Activated CD4-positive, alpha-beta T cell treated with anti-CD3 and anti-CD28 coated beads for 36 hours (primary cell): ENCODE measurements at regions not wholly inside any gene's neighbourhood (a gene's known extent, or its start where the extent isn't known, plus 50 kb on each side); places are given as distances from the start of the nearest gene placed in this dataset.

ENCODE experiments used
- ATAC-seq: fragments of 200-7000 bp; cut with Tn5 transposase; one replicate; pipeline ENCODE4 v1.10.0; 2021; ENCODE audit warnings: mild to moderate bottlenecking, moderate library complexity
- CTCF ChIA-PET: fragments of 350-600 bp; sonication (Branson Sonifier 250); formaldehyde crosslinking; loops from one replicate; lab custom pipeline; 2021; ENCODE audit warnings: antibody characterized with exemption; lab: Charles Lee
- POLR2A ChIA-PET: fragments of 350-600 bp; sonication (Branson Sonifier 250); formaldehyde crosslinking; loops from one replicate; lab custom pipeline; 2021; ENCODE audit warnings: antibody characterized with exemption, inconsistent platforms; lab: Charles Lee
- DNase-seq: peaks from one replicate; pipeline ENCODE4 v3.0.0-alpha.2; 2020
- H3K27ac Mint-ChIP-seq: one replicate; pipeline ENCODE4 v1.8.0; 2021; ENCODE audit warnings: mixed read lengths
- H3K27me3 Mint-ChIP-seq: one replicate; pipeline ENCODE4 v1.8.0; 2021; ENCODE audit warnings: mixed read lengths
- H3K36me3 Mint-ChIP-seq: one replicate; pipeline ENCODE4 v1.8.0; 2021; ENCODE audit warnings: low read depth, mixed read lengths
- H3K4me1 Mint-ChIP-seq: one replicate; pipeline ENCODE4 v1.8.0; 2021; ENCODE audit warnings: mixed read lengths
- H3K4me3 Mint-ChIP-seq: one replicate; pipeline ENCODE4 v1.8.0; 2021; ENCODE audit warnings: mild to moderate bottlenecking, moderate library complexity, mixed read lengths
- H3K9me3 Mint-ChIP-seq: one replicate; pipeline ENCODE4 v1.8.0; 2021; ENCODE audit warnings: low read depth, mixed read lengths
- intact Hi-C, 2 experiments: fragments of 100-400 bp; cut with DNase I in 1 of 2; cut with micrococcal nuclease in 1 of 2; formaldehyde crosslinking; loops; one replicate each; pipeline versions ENCODE4 v1.14.2 to v1.15.1; 2022 to 2024; cut with DNase I, micrococcal nuclease

DNA sequence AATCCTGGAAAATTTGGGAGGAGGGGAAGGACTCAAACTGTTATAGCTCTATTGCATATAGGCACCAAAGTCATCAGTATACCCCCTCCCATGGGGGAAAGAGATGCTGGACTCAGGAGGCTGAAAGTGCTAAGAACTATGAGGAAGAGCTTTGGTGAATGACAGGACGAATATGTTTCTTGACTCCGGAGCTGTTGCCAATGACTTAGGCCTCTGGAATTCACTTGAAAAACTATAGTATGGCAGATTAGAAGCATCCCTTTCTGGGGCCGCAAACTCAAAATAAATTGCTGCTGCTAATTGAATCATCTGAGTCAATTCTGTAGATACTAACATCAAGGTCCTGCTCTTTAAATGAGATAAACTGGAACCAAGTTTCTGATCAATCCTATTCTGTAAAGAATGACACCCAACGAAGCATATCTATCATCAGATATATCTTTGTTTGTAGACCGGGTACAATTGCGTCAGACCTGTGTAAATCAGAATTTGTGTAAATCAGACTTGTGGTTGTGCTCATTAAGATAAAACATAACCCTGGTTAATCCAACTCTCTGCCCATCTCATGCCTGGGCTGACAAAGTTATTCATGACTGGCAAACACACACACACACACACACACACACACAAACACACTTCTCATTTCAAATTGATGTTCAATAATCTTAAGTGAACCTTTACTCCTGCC lies 1793.8 kb upstream of the PCDH20 start:
- intact Hi-C loops, result no loop called here
- no peaks in the 10 kb centered on the region for H3K36me3 Mint-ChIP-seq
- ChIA-PET CTCF (no interaction called here), POLR2A (no interaction called here)
- no peaks in the 10 kb centered on the region for H3K27me3 Mint-ChIP-seq
- DNase-seq (no peak), ATAC-seq (no peak)
- H3K27ac Mint-ChIP-seq, result no peak overlapping the region
- H3K4me3 Mint-ChIP-seq, result no peak overlapping the region
- no peaks in the 10 kb centered on the region for H3K4me1 Mint-ChIP-seq
- H3K9me3 Mint-ChIP-seq, result peaks cover 10% of the 10 kb centered on the region

DNA sequence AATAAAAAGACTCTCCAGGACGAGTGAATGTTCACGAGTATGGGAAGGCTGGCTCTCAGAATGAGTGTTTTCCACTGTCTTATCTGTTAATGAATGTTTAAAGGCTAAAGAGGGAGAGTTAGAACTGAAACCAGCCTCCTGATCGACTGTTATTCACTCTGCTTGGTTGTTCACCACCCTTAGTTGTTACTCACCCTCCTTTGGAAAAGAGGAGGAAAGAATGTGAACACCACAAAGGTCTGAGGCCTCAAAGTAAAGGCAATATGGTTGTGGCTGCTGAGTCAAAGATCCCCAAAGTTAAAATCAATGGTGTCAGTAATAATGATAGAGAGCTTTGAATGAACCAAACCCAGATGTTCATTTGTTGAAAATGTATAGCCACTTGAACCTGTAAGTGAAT lies 1793.2 kb upstream of the PCDH20 start:
- no peaks in the 10 kb centered on the region for H3K27me3 Mint-ChIP-seq
- no peak for DNase-seq
- intact Hi-C loops, result no loop called here
- H3K9me3 Mint-ChIP-seq, result peaks cover 6% of the 10 kb centered on the region
- H3K4me1 Mint-ChIP-seq, result no peaks in the 10 kb centered on the region
- ChIA-PET POLR2A (no interaction called here), CTCF (no interaction called here)
- no peak overlapping the region for H3K4me3 Mint-ChIP-seq
- H3K27ac Mint-ChIP-seq, result no peak overlapping the region
- ATAC-seq, result no peak
- H3K36me3 Mint-ChIP-seq, result no peaks in the 10 kb centered on the region

DNA sequence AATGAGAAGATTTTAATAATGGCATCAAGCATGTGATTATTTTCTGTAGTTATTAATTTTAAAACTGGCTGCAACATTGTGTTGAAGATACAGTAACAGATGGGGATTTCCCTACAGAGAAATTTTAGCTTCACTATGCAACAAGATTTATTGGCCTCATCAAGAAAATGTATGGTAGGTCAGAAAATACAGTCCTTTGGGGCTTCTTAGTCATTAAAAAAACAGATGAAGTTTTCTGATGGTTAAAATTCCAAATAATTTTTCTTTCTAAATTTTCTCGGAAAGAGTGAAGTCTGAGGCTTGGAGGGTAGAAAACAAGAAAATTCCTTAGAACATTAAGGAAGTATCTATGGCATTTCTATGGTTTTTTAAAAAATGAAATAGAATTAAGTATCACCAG lies 1790.8 kb upstream of the PCDH20 start:
- H3K9me3 Mint-ChIP-seq, result peaks cover 6% of the 10 kb centered on the region
- DNase-seq (no peak), ATAC-seq (no peak)
- H3K4me1 Mint-ChIP-seq, result no peaks in the 10 kb centered on the region
- ChIA-PET CTCF (no interaction called here), POLR2A (no interaction called here)
- H3K27me3 Mint-ChIP-seq, result no peaks in the 10 kb centered on the region
- H3K36me3 Mint-ChIP-seq, result no peaks in the 10 kb centered on the region
- intact Hi-C loops, result no loop called here
- no peak overlapping the region for H3K27ac Mint-ChIP-seq
- no peak overlapping the region for H3K4me3 Mint-ChIP-seq

DNA sequence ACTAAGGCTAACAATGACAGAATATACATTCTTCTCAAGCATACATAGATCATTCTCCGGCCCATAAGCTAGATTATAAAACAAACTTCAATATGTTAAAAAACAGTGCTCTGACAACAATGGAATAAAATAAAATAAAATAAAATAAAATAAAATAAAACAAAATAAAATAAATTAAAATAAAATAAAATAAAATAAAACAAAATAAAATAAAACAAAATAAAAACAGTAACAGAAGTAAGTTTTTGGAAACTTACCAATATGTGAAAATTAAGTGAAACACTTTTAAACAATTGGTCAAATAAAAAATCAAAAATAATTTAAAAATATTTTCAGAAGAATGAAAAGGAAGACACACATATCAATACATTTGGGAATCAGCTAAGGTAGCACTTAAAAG lies 1785.8 kb upstream of the PCDH20 start:
- no peak for ATAC-seq
- no peaks in the 10 kb centered on the region for H3K27me3 Mint-ChIP-seq
- POLR2A ChIA-PET, result no interaction called here

DNA sequence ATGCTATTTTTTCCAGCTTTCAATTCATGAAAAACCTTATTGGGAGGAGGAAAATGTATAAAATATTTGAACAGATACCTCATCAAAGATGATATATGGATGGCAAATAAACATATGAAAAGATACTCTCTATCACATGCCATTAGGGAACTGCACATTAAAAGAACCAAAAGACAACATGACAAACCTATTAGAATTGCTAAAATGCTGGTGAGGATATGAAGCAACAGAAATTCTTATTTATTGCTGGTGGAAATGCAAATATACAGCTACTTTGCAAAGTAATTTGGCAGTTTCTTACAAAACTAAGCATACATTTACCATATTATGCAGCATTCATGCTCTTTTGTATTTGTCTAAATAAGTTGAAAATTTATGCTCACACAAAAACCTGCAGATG lies 1783.9 kb upstream of the PCDH20 start:
- no peaks in the 10 kb centered on the region for H3K27me3 Mint-ChIP-seq
- no peaks in the 10 kb centered on the region for H3K36me3 Mint-ChIP-seq
- ChIA-PET POLR2A (no interaction called here), CTCF (no interaction called here)
- no peak for DNase-seq
- intact Hi-C loops, result no loop called here
- peaks cover 3% of the 10 kb centered on the region for H3K9me3 Mint-ChIP-seq
- no peak for ATAC-seq
- H3K27ac Mint-ChIP-seq, result no peak overlapping the region
- no peak overlapping the region for H3K4me3 Mint-ChIP-seq
- H3K4me1 Mint-ChIP-seq, result no peaks in the 10 kb centered on the region

More for the DNA sequence above, 1785.8 kb upstream of the PCDH20 start:
- intact Hi-C loops, result no loop called here
- Mint-ChIP-seq H3K4me3 (no peak overlapping the region), H3K4me1 (no peaks in the 10 kb centered on the region), H3K27ac (no peak overlapping the region), H3K36me3 (no peaks in the 10 kb centered on the region), H3K9me3 (peaks cover 1% of the 10 kb centered on the region)
- no peak for DNase-seq
- CTCF ChIA-PET, result no interaction called here

DNA sequence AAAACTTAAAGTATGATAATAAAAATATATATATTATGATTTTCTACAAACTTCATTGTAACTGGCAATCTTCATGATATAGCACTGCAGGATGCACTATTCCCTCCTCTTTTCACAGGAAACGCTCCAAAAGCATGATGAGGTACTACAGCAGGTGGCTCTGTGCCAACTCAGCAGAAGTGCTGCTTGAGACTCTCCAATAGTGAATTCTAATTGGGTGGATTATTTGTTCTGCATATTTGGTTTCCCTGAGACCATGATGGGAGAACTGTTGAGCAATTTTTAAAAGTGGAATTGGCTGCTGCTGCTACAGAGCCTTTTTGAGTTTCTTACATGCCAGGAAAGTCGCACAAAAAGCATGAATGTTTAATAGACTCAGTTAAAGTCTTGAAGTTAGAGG lies 1782.4 kb upstream of the PCDH20 start:
- ATAC-seq, result no peak
- DNase-seq, result no peak
- Mint-ChIP-seq H3K4me3 (no peak overlapping the region), H3K27me3 (no peaks in the 10 kb centered on the region), H3K9me3 (peaks cover 5% of the 10 kb centered on the region), H3K36me3 (no peaks in the 10 kb centered on the region), H3K27ac (no peak overlapping the region), H3K4me1 (no peaks in the 10 kb centered on the region)
- POLR2A ChIA-PET, result no interaction called here
- intact Hi-C loops, result no loop called here
- CTCF ChIA-PET, result no interaction called here

DNA sequence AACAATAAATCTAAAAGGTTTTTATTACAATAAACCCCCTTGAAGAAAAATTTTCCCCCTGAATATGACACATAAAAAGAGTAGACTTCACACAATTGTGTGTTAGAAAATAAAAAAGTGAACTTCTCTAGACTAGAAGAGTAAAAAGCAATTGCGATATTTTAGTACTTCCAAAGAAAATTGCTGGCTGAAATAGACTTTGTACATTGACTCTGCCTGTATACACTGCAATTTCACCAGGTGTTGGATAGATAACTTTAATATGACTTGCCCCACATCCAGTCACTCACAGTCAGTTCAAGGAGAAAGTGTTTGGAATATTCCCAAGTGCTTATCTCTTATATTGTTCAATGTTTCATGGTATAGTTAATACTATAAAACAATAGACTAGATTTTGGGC lies 1780.1 kb upstream of the PCDH20 start:
- Mint-ChIP-seq H3K36me3 (no peaks in the 10 kb centered on the region), H3K27me3 (no peaks in the 10 kb centered on the region), H3K27ac (no peak overlapping the region), H3K4me3 (no peak overlapping the region), H3K9me3 (peaks cover 5% of the 10 kb centered on the region), H3K4me1 (no peaks in the 10 kb centered on the region)
- POLR2A ChIA-PET, result no interaction called here
- no peak for ATAC-seq
- intact Hi-C loops, result no loop called here
- CTCF ChIA-PET, result no interaction called here
- DNase-seq, result no peak

DNA sequence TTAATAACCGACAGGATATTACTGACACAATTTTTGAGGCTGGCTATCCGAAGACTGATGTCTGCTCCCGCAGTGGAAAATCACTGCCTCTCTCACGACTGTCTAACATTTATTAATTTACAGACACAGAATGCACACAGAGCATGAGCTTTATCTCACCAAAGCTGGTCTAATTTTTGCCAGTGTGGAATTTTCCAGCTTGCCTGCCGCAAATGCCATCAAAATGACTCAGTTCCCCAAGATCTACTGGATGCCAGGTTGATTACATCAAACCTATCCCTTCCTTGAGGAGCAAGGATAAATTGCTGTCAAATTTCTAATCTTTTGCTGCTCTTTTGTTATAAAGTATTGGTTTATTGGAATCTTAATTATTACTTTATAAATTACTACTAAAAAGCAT lies 1775.1 kb upstream of the PCDH20 start:
- ATAC-seq (no peak), DNase-seq (no peak)

DNA sequence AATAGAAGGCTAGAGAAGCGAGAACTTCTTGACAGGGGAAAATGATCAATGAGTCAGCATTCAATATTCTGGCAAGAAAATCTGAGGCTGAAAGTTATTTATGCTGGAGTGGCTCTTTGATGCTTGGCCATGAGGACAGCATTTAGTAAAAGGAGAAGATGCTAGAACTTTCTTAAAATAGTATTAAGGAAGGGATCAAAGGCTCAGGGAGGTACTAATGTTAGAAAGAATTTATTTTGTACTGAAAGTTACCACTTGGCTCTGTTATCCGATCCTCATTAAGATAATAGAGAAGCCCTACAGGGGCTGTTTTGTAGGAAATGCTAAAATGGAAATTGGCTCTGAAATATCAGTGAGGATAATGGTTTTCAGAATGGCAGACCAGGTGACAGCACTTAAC lies 1774.6 kb upstream of the PCDH20 start:
- no peak overlapping the region for H3K27ac Mint-ChIP-seq
- DNase-seq (no peak), ATAC-seq (no peak)
- no peaks in the 10 kb centered on the region for H3K4me1 Mint-ChIP-seq
- intact Hi-C loops, result no loop called here
- ChIA-PET POLR2A (no interaction called here), CTCF (no interaction called here)
- no peak overlapping the region for H3K4me3 Mint-ChIP-seq
- no peaks in the 10 kb centered on the region for H3K36me3 Mint-ChIP-seq
- no peaks in the 10 kb centered on the region for H3K27me3 Mint-ChIP-seq
- H3K9me3 Mint-ChIP-seq, result peaks cover 5% of the 10 kb centered on the region

More for the DNA sequence above, 1775.1 kb upstream of the PCDH20 start:
- H3K9me3 Mint-ChIP-seq, result peaks cover 7% of the 10 kb centered on the region
- H3K27me3 Mint-ChIP-seq, result no peaks in the 10 kb centered on the region
- H3K27ac Mint-ChIP-seq, result no peak overlapping the region
- CTCF ChIA-PET, result no interaction called here
- no peaks in the 10 kb centered on the region for H3K4me1 Mint-ChIP-seq
- POLR2A ChIA-PET, result no interaction called here
- intact Hi-C loops, result no loop called here
- no peak overlapping the region for H3K4me3 Mint-ChIP-seq
- H3K36me3 Mint-ChIP-seq, result no peaks in the 10 kb centered on the region

DNA sequence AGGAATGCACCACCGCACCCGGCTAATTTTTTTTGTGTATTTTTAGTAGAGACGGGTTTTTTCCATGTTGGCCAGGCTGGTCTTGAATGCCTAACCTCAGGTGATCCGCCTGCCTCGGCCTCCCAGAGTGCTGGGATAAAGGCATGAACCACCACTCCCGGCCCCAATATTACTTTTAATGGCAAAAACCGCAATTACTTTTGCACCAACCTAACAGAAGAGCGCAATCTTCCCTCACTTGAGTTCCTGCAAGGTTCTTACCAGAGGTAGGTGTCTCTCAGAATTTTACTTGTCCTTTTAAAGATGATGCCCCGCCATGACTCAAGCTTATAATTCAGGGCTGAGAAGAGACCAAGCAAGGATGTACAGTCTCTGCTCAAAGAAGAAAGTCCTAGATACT lies 1774.1 kb upstream of the PCDH20 start:
- ATAC-seq (no peak), DNase-seq (no peak)
- intact Hi-C loops, result no loop called here
- Mint-ChIP-seq H3K27me3 (no peaks in the 10 kb centered on the region), H3K4me1 (no peaks in the 10 kb centered on the region), H3K9me3 (peaks cover 5% of the 10 kb centered on the region), H3K27ac (no peak overlapping the region), H3K4me3 (no peak overlapping the region), H3K36me3 (no peaks in the 10 kb centered on the region)
- ChIA-PET POLR2A (no interaction called here), CTCF (no interaction called here)

DNA sequence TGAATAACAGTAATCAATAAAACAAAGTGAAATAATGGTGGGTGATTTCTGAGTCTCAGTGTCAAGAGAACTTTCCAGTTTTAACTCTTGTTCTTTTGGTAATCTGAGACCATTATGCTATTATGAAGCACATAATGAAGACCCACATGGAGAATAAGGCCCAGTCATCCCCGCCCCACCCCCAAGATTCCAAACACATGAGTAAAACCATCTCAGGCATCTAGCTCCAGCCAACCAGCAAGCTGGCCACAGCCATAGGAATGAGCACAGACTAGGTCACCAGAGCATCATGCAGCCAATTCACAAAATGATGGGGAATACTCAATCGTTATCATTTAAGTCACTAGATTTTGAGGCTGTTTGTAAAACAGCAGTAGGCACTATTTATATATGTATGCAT lies 1769.0 kb upstream of the PCDH20 start:
- H3K4me1 Mint-ChIP-seq, result no peaks in the 10 kb centered on the region
- DNase-seq (no peak), ATAC-seq (no peak)
- ChIA-PET POLR2A (no interaction called here), CTCF (no interaction called here)
- H3K9me3 Mint-ChIP-seq, result peaks cover 10% of the 10 kb centered on the region
- intact Hi-C loops, result no loop called here
- H3K27ac Mint-ChIP-seq, result no peak overlapping the region
- no peaks in the 10 kb centered on the region for H3K27me3 Mint-ChIP-seq
- no peaks in the 10 kb centered on the region for H3K36me3 Mint-ChIP-seq
- no peak overlapping the region for H3K4me3 Mint-ChIP-seq

DNA sequence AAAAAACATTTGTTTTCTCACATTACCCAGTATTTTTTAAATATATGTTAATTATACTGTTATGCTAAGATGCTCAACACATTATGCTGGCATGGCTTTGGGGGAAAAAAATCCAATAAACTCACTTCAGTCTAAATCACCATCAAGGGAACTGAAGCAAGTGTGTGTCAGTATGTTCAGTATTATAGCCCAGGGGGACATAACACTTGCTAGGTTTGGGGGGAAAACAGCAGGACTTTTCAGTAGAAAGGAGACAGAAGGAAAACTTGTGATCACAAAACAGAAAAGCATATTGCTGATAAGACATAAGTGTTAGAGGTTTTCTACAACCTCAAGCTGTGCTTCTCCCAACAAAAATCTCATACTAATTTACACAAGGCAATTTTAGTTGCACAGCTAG lies 1759.9 kb upstream of the PCDH20 start:
- no peak overlapping the region for H3K4me3 Mint-ChIP-seq
- peaks cover 13% of the 10 kb centered on the region for H3K9me3 Mint-ChIP-seq
- DNase-seq, result no peak
- no peak for ATAC-seq
- no peaks in the 10 kb centered on the region for H3K4me1 Mint-ChIP-seq
- no peak overlapping the region for H3K27ac Mint-ChIP-seq
- CTCF ChIA-PET, result no interaction called here
- POLR2A ChIA-PET, result no interaction called here
- no peaks in the 10 kb centered on the region for H3K27me3 Mint-ChIP-seq
- intact Hi-C loops, result no loop called here
- H3K36me3 Mint-ChIP-seq, result no peaks in the 10 kb centered on the region
